ENCODE measurements at regions not wholly inside any gene's neighbourhood (a gene's known extent, or its start where the extent isn't known, plus 50 kb on each side); places are given as distances from the start of the nearest gene placed in this dataset.

DNA sequence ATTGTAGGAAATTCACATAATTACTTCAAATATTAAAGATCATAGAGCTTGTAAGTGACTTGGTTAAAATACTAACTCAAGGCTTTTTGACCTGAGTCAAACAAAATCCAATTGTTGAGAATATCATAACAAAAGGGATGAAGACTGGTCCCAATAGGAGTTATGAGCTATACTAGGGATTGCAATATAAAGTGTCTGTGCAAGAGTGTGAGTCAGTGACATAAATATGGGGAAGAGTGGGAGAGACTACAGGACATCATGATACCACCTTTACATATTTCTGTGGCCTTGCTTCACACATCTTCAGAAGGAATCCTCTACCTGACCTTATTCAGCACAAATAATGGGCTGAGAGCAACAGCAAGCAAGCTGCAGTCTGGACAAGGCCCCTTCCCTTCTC, 180.9 kb upstream of the SLC24A2 start:
- TF ChIP-seq YY1 (IDR thresholded peaks at IDR 0.05; ENCODE audit: insufficient read depth, insufficient read length) = no peak
- TF ChIP-seq ZNF274 (IDR thresholded peaks at IDR 0.05; ENCODE audit: low read depth, low read length) = no peak
